ENCODE measurements at regions not wholly inside any gene's neighbourhood (a gene's known extent, or its start where the extent isn't known, plus 50 kb on each side); places are given as distances from the start of the nearest gene placed in this dataset.

DNA sequence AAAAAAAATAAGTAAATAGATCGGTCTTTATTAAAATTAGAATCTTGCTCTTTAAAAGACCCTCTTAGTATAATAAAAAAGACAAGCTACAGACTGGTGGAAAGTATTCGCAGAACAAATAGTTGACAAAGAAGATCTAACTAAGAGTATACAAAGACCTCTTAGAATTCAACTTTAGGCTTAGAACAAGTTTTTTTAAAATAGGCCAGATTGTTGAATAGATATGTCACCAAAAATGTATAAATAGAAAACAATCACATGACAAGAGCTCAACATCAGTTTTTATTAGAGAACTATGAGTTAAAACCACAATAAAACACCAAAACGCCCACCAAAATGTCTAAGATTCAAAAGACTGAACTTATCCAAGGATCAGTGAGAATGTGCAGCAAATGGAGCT lies 632.7 kb upstream of the PTCHD4 start:
- TF ChIP-seq, protein P1, sequence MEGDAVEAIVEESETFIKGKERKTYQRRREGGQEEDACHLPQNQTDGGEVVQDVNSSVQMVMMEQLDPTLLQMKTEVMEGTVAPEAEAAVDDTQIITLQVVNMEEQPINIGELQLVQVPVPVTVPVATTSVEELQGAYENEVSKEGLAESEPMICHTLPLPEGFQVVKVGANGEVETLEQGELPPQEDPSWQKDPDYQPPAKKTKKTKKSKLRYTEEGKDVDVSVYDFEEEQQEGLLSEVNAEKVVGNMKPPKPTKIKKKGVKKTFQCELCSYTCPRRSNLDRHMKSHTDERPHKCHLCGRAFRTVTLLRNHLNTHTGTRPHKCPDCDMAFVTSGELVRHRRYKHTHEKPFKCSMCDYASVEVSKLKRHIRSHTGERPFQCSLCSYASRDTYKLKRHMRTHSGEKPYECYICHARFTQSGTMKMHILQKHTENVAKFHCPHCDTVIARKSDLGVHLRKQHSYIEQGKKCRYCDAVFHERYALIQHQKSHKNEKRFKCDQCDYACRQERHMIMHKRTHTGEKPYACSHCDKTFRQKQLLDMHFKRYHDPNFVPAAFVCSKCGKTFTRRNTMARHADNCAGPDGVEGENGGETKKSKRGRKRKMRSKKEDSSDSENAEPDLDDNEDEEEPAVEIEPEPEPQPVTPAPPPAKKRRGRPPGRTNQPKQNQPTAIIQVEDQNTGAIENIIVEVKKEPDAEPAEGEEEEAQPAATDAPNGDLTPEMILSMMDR (IDR thresholded peaks at IDR 0.05): no peak
- TF ChIP-seq POLR2A (IDR thresholded peaks at IDR 0.05): no peak
